Skeletal muscle satellite cell (primary cell): ENCODE measurements at regions not wholly inside any gene's neighbourhood (a gene's known extent, or its start where the extent isn't known, plus 50 kb on each side); places are given as distances from the start of the nearest gene placed in this dataset.

Experiments
- H3K27me3 ChIP-seq: 2 replicates; pipeline ENCODE4 v1.7.0; 2013; ENCODE audit warnings: low read length; ENCODE audit not compliant: control insufficient read depth, insufficient read depth
- H3K36me3 ChIP-seq: 2 replicates; pipeline ENCODE4 v1.7.0; 2013; ENCODE audit warnings: mild to moderate bottlenecking, control low read depth, low read length; ENCODE audit not compliant: insufficient read depth
- H3K4me1 ChIP-seq: 2 replicates; pipeline ENCODE4 v1.7.0; 2013; ENCODE audit warnings: low read length; ENCODE audit not compliant: control insufficient read depth, insufficient read depth
- H3K4me2 ChIP-seq: 2 replicates; pipeline ENCODE4 v1.7.0; 2013; ENCODE audit warnings: mild to moderate bottlenecking, low read length
- H3K4me3 ChIP-seq: 2 replicates; pipeline ENCODE4 v1.7.0; 2013; ENCODE audit warnings: low read length
- H3K9ac ChIP-seq: 2 replicates; pipeline ENCODE4 v1.7.0; 2013; ENCODE audit warnings: mild to moderate bottlenecking, low read depth, low read length, moderate library complexity
- H3K9me3 ChIP-seq: replicated peaks from 2 replicates; pipeline ENCODE4 v1.7.0; 2013; ENCODE audit warnings: mild to moderate bottlenecking, control low read depth, low read length

- no peak overlapping the region for H3K4me2 ChIP-seq
These were observed 1410.1 kb upstream of the ADGRB3 start for GRCh38 chr6:67224989-67225388.

GRCh38 chr6:67221226-67221625, 1413.9 kb upstream of the ADGRB3 start:
- Histone ChIP-seq H3K27me3 (no peaks in the 10 kb centered on the region), H3K9ac (no peak overlapping the region), H3K4me3 (no peak overlapping the region), H3K4me1 (no peaks in the 10 kb centered on the region), H3K4me2 (no peak overlapping the region), H3K36me3 (no peaks in the 10 kb centered on the region), H3K9me3 (peaks cover 5% of the 10 kb centered on the region)

More at GRCh38 chr6:67224989-67225388, 1410.1 kb upstream of the ADGRB3 start:
- no peaks in the 10 kb centered on the region for H3K4me1 ChIP-seq
- no peaks in the 10 kb centered on the region for H3K9me3 ChIP-seq
- H3K4me3 ChIP-seq: no peak overlapping the region
- H3K9ac ChIP-seq: no peak overlapping the region
- H3K36me3 ChIP-seq: no peaks in the 10 kb centered on the region
- H3K27me3 ChIP-seq: no peaks in the 10 kb centered on the region

- H3K9ac ChIP-seq: no peak overlapping the region
- H3K4me2 ChIP-seq: no peak overlapping the region
- H3K9me3 ChIP-seq: peaks cover 5% of the 10 kb centered on the region
- no peaks in the 10 kb centered on the region for H3K27me3 ChIP-seq
- H3K36me3 ChIP-seq: no peaks in the 10 kb centered on the region
- no peaks in the 10 kb centered on the region for H3K4me1 ChIP-seq
- H3K4me3 ChIP-seq: no peak overlapping the region
These were observed 1415.7 kb upstream of the ADGRB3 start for GRCh38 chr6:67219346-67219745.

- H3K9ac ChIP-seq: no peak overlapping the region
- no peaks in the 10 kb centered on the region for H3K4me1 ChIP-seq
- H3K27me3 ChIP-seq: no peaks in the 10 kb centered on the region
- H3K4me3 ChIP-seq: no peak overlapping the region
- H3K36me3 ChIP-seq: no peaks in the 10 kb centered on the region
- H3K9me3 ChIP-seq: no peaks in the 10 kb centered on the region
- no peak overlapping the region for H3K4me2 ChIP-seq
These were observed 1422.5 kb upstream of the ADGRB3 start for GRCh38 chr6:67212584-67212983.

- Histone ChIP-seq H3K9ac (no peak overlapping the region), H3K36me3 (no peaks in the 10 kb centered on the region), H3K9me3 (no peaks in the 10 kb centered on the region), H3K4me3 (no peak overlapping the region), H3K4me2 (no peak overlapping the region), H3K4me1 (no peaks in the 10 kb centered on the region), H3K27me3 (no peaks in the 10 kb centered on the region)
These were observed 1424.6 kb upstream of the ADGRB3 start for GRCh38 chr6:67210450-67210849.

GRCh38 chr6:67201563-67201962, 1433.5 kb upstream of the ADGRB3 start:
- Histone ChIP-seq H3K36me3 (no peaks in the 10 kb centered on the region), H3K9ac (no peak overlapping the region), H3K27me3 (no peaks in the 10 kb centered on the region), H3K4me2 (no peak overlapping the region), H3K4me1 (no peaks in the 10 kb centered on the region), H3K9me3 (peaks cover 6% of the 10 kb centered on the region), H3K4me3 (no peak overlapping the region)

- Histone ChIP-seq H3K9me3 (peaks cover 6% of the 10 kb centered on the region), H3K4me2 (no peak overlapping the region), H3K36me3 (no peaks in the 10 kb centered on the region), H3K4me3 (no peak overlapping the region), H3K9ac (no peak overlapping the region), H3K27me3 (no peaks in the 10 kb centered on the region), H3K4me1 (no peaks in the 10 kb centered on the region)
These were observed 1434.3 kb upstream of the ADGRB3 start for GRCh38 chr6:67200626-67201403.

GRCh38 chr6:67199425-67199824, 1435.7 kb upstream of the ADGRB3 start:
- no peak overlapping the region for H3K9ac ChIP-seq
- H3K27me3 ChIP-seq: no peaks in the 10 kb centered on the region
- no peaks in the 10 kb centered on the region for H3K4me1 ChIP-seq
- H3K9me3 ChIP-seq: peaks cover 6% of the 10 kb centered on the region
- H3K4me3 ChIP-seq: no peak overlapping the region
- H3K36me3 ChIP-seq: no peaks in the 10 kb centered on the region
- no peak overlapping the region for H3K4me2 ChIP-seq

GRCh38 chr6:67190733-67191132, 1444.3 kb upstream of the ADGRB3 start:
- H3K36me3 ChIP-seq: no peaks in the 10 kb centered on the region
- no peak overlapping the region for H3K4me3 ChIP-seq
- no peaks in the 10 kb centered on the region for H3K27me3 ChIP-seq
- H3K9me3 ChIP-seq: no peaks in the 10 kb centered on the region
- no peaks in the 10 kb centered on the region for H3K4me1 ChIP-seq
- no peak overlapping the region for H3K9ac ChIP-seq
- H3K4me2 ChIP-seq: no peak overlapping the region

- H3K9me3 ChIP-seq: no peaks in the 10 kb centered on the region
- no peak overlapping the region for H3K4me2 ChIP-seq
- H3K36me3 ChIP-seq: no peaks in the 10 kb centered on the region
- H3K9ac ChIP-seq: no peak overlapping the region
- H3K27me3 ChIP-seq: no peaks in the 10 kb centered on the region
- H3K4me3 ChIP-seq: no peak overlapping the region
- H3K4me1 ChIP-seq: no peaks in the 10 kb centered on the region
These were observed 1450.7 kb upstream of the ADGRB3 start for GRCh38 chr6:67184405-67184804.

- Histone ChIP-seq H3K4me2 (no peak overlapping the region), H3K9me3 (no peaks in the 10 kb centered on the region), H3K4me3 (no peak overlapping the region), H3K27me3 (no peaks in the 10 kb centered on the region), H3K36me3 (no peaks in the 10 kb centered on the region), H3K9ac (no peak overlapping the region), H3K4me1 (no peaks in the 10 kb centered on the region)
These were observed 1460.0 kb upstream of the ADGRB3 start for GRCh38 chr6:67175101-67175500.

- Histone ChIP-seq H3K4me2 (no peak overlapping the region), H3K4me1 (no peaks in the 10 kb centered on the region), H3K36me3 (no peaks in the 10 kb centered on the region), H3K9me3 (no peaks in the 10 kb centered on the region), H3K9ac (no peak overlapping the region), H3K4me3 (no peak overlapping the region), H3K27me3 (no peaks in the 10 kb centered on the region)
These were observed 1458.6 kb upstream of the EYS start for GRCh38 chr6:67165606-67166005.
